Lower leg skin (tissue), 4 donors: ENCODE measurements at regions not wholly inside any gene's neighbourhood (a gene's known extent, or its start where the extent isn't known, plus 50 kb on each side); places are given as distances from the start of the nearest gene placed in this dataset.

Experiments used
- DNase-seq, 2 donors: peaks; one replicate each; pipeline ENCODE4 v3.0.0-alpha.2; 2019; ENCODE audit warnings: low spot score in 2 of 2
- H3K4me3 ChIP-seq: fragments of 200-600 bp; sonication (generic); 2 replicates; pipeline ENCODE4 v1.5.1; 2017; ENCODE audit warnings: mild to moderate bottlenecking, low read depth; ENCODE audit not compliant: poor library complexity, severe bottlenecking
- POLR2A ChIP-seq, 2 donors: fragments of 450-650 bp; IDR thresholded peaks; one replicate each; pipeline ENCODE4 v1.6.1; 2016 to 2017; ENCODE audit warnings: antibody characterized with exemption in 2 of 2, mild to moderate bottlenecking in 1 of 2, moderate library complexity in 1 of 2
- WGBS, 2 donors: methylation state at CpG; one replicate each; pipeline ENCODE4 v1.1.5; 2018; 5-methylcytosine and 5-hydroxymethylcytosine counted together
- intact Hi-C: fragments of 100-400 bp; cut with DNase I; formaldehyde crosslinking; loops from one replicate; pipeline ENCODE4 v1.15.0; 2023; ENCODE audit warnings: low total_unique reads
- TF ChIP-seq, protein P1 (sequence below), 3 donors: fragments of 450-650 bp; IDR thresholded peaks; one replicate each; pipeline ENCODE4 v1.5.1; 2016; ENCODE audit warnings: antibody characterized with exemption in 3 of 3, mild to moderate bottlenecking in 3 of 3, moderate library complexity in 2 of 3

DNA sequence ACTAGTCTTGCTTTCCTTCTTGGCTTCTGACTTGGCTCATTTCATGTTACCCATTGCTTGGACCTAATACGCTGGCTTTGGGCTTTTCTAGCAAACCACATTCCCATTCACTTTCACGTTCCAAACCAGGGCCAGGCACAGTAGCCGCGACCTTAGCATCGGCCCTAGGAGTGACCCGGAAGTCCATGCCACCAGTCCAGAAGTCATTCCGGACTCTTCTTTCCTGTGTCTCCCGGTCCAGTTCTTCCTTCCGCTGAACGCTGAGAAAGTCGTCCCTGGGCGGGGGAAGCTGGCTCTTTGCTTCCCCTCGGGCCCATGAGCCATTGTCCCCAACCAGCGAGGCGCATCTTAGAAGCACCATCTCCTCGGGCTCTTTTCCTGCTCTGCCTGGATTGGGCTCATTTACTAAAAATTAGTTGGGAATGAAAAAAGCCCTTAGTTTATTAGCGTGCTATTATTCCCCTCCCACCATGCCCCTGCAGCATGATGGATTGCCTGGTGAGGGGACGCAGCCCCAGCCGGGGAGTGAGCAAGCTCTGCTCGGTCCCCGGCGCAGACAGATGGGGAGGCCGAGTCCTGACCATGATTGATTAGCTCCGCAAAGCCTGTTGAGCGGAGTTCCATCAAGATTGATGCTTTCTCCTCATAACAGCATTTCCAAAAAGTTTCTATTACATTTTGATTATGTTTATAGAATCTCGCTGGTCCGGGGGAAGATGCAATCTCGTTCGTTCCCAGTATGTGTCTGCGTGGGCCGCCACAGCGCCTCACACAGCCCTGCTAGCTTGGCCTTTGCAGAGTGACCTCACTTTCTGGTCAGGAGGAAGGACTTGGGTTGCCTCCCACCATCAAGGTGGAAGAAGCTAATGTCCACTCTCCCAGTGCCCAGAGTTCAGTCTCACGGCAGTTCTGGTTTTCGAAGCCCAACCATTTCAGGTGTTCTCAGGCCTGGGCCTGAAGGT lies 115.1 kb upstream of the TOP1 start:
- TF ChIP-seq, protein P1, sequence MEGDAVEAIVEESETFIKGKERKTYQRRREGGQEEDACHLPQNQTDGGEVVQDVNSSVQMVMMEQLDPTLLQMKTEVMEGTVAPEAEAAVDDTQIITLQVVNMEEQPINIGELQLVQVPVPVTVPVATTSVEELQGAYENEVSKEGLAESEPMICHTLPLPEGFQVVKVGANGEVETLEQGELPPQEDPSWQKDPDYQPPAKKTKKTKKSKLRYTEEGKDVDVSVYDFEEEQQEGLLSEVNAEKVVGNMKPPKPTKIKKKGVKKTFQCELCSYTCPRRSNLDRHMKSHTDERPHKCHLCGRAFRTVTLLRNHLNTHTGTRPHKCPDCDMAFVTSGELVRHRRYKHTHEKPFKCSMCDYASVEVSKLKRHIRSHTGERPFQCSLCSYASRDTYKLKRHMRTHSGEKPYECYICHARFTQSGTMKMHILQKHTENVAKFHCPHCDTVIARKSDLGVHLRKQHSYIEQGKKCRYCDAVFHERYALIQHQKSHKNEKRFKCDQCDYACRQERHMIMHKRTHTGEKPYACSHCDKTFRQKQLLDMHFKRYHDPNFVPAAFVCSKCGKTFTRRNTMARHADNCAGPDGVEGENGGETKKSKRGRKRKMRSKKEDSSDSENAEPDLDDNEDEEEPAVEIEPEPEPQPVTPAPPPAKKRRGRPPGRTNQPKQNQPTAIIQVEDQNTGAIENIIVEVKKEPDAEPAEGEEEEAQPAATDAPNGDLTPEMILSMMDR (IDR thresholded peaks at IDR 0.05), result no peak
- no peak for TF ChIP-seq POLR2A (IDR thresholded peaks at IDR 0.05)
- DNase-seq, result no peak
- no peak overlapping the region for H3K4me3 ChIP-seq
- WGBS, 2 donors, result 88 to 92% methylated on average over 34 of the region's 34 CpGs
- intact Hi-C loops, result no loop called here

DNA sequence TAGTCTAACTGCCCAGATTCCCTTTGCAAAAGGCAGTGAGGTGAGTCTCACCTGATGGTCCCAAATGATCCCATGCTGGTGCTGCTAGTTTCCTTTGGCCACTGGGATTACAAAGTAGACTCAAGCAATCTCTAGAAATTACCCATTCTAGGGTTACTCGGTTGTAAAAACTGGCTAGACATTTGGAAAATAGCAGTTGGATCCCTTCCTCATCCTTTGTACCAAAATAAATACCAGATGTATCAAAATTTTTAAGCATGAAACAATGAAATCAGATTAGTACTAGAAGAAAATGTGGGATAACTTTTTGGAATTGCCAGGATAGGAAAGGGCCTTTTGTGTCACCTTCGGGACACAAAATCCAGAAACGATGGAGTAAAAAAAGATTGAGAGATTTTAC lies 112.9 kb upstream of the TOP1 start:
- H3K4me3 ChIP-seq, result no peak overlapping the region
- TF ChIP-seq POLR2A (IDR thresholded peaks at IDR 0.05), result no peak
- TF ChIP-seq, protein P1 (IDR thresholded peaks at IDR 0.05), result no peak
- DNase-seq, result no peak
- intact Hi-C loops, result no loop called here
- WGBS, 2 donors, result 59 to 73% methylated on average over 3 of the region's 3 CpGs

DNA sequence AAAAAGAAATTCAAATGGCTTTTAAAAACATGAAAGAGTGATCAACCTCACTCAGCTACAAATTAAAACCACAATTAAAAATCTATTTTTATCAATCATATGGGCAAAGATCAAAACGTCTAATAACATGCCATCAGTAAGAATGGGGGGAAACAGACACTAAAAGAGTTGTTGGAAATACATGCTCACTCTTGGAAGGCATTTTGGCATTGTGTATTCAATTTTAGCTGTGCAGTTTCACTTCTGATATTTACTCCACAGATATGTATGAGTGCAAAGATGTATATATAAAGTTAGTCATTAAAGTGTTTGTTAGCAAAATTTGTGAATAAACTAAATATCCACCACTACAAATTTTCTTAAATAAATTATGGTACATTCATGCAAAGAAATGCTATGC lies 112.3 kb upstream of the TOP1 start:
- H3K4me3 ChIP-seq, result no peak overlapping the region
- intact Hi-C loops, result no loop called here
- 23 to 26% methylated on average over 1 of the region's 1 CpG for WGBS, 2 donors
- no peak for DNase-seq
- no peak for TF ChIP-seq POLR2A (IDR thresholded peaks at IDR 0.05)
- TF ChIP-seq, protein P1 (IDR thresholded peaks at IDR 0.05), result no peak

DNA sequence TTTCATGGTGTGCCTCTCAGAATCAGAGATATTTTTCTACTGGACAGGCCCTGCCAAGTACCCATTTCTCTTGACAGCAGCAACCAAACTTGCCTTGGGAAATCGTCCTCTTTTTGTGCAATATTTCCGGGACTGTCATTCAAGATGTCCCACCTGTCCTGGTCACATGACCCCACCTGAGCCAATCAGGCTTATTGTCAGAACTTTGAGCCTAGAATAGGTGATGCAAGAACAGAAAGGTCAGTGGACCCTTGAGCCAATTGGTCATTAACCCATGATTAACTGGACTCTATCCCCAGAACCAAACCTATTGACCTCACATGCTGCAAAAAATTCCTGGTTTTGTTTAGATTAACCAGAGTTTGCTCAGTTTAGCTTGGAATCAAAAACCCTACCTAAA lies 108.3 kb upstream of the TOP1 start:
- intact Hi-C loops, result no loop called here
- no peak for DNase-seq
- WGBS, 2 donors, result 88 to 95% methylated on average over 2 of the region's 2 CpGs
- TF ChIP-seq POLR2A (IDR thresholded peaks at IDR 0.05), result no peak
- TF ChIP-seq, protein P1 (IDR thresholded peaks at IDR 0.05), result no peak
- H3K4me3 ChIP-seq, result no peak overlapping the region

DNA sequence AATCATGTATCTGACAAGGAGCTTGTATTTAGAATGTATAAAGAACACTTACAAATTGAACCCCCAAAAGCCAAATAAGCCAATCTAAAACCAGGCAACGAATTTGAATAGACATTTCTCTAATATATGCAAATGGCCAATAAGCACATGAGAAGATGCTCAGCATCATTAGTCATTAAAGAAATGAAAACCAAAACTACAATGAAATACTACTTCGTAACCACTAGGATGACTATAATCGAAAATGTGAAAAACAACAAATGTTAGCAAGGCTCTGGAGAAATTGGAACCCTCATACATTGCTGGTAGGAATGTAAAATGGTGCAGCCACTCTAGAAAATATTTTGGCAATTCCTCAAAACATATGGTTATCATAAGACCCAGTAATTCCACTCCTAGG lies 105.8 kb upstream of the TOP1 start:
- WGBS, 2 donors, result 82 to 83% methylated on average over 3 of the region's 3 CpGs
- no peak for TF ChIP-seq POLR2A (IDR thresholded peaks at IDR 0.05)
- TF ChIP-seq, protein P1 (IDR thresholded peaks at IDR 0.05), result no peak
- intact Hi-C loops, result no loop called here

More for the DNA sequence above, 105.8 kb upstream of the TOP1 start:
- H3K4me3 ChIP-seq, result no peak overlapping the region
- DNase-seq, result no peak
